ENCODE measurements at regions not wholly inside any gene's neighbourhood (a gene's known extent, or its start where the extent isn't known, plus 50 kb on each side); places are given as distances from the start of the nearest gene placed in this dataset.

- DNase-seq (ENCODE audit: low read depth in 4 of 4, low spot score in 1 of 4), result no peak
These were observed 476.4 kb downstream of the MIAT start for GRCh38 chr22:27133681-27134314.

- peak in 1 of 4 experiments; percentile 12 for DNase-seq (ENCODE audit: low read depth in 4 of 4, low spot score in 1 of 4)
These were observed 476.9 kb downstream of the MIAT start for GRCh38 chr22:27134315-27134701.

GRCh38 chr22:27135031-27135981 lies 477.9 kb downstream of the MIAT start:
- DNase-seq (ENCODE audit: low read depth in 4 of 4, low spot score in 1 of 4), result no peak

- DNase-seq (ENCODE audit: low read depth in 4 of 4, low spot score in 1 of 4), result no peak
These were observed 479.2 kb downstream of the MIAT start for GRCh38 chr22:27136596-27136995.

- DNase-seq (ENCODE audit: low read depth in 4 of 4, low spot score in 1 of 4), result no peak
These were observed 480.5 kb downstream of the MIAT start for GRCh38 chr22:27137871-27138337.

- DNase-seq (ENCODE audit: low read depth in 4 of 4, low spot score in 1 of 4), result no peak
These were observed 481.1 kb downstream of the MIAT start for GRCh38 chr22:27138471-27138870.

GRCh38 chr22:27139935-27140511 lies 482.6 kb downstream of the MIAT start:
- DNase-seq (ENCODE audit: low read depth in 4 of 4, low spot score in 1 of 4), result no peak

GRCh38 chr22:27142286-27142685 lies 484.9 kb downstream of the MIAT start:
- DNase-seq (ENCODE audit: low read depth in 4 of 4, low spot score in 1 of 4), result no peak

GRCh38 chr22:27144321-27144720 lies 486.9 kb downstream of the MIAT start:
- no peak for DNase-seq (ENCODE audit: low read depth in 4 of 4, low spot score in 1 of 4)

GRCh38 chr22:27146866-27147633 lies 489.7 kb downstream of the MIAT start:
- DNase-seq (ENCODE audit: low read depth in 4 of 4, low spot score in 1 of 4), result no peak

- DNase-seq (ENCODE audit: low read depth in 4 of 4, low spot score in 1 of 4), result no peak
These were observed 490.7 kb downstream of the MIAT start for GRCh38 chr22:27148055-27148454.

GRCh38 chr22:27148886-27149470 lies 491.6 kb downstream of the MIAT start:
- DNase-seq (ENCODE audit: low read depth in 4 of 4, low spot score in 1 of 4), result no peak

GRCh38 chr22:27149921-27150543 lies 492.6 kb downstream of the MIAT start:
- DNase-seq (ENCODE audit: low read depth in 4 of 4, low spot score in 1 of 4), result no peak

GRCh38 chr22:27150544-27150941 lies 493.2 kb downstream of the MIAT start:
- no peak for DNase-seq (ENCODE audit: low read depth in 4 of 4, low spot score in 1 of 4)

- no peak for DNase-seq (ENCODE audit: low read depth in 4 of 4, low spot score in 1 of 4)
These were observed 494.0 kb downstream of the MIAT start for GRCh38 chr22:27151407-27151806.

- DNase-seq (ENCODE audit: low read depth in 4 of 4, low spot score in 1 of 4), result no peak
These were observed 494.6 kb downstream of the MIAT start for GRCh38 chr22:27152033-27152432.

GRCh38 chr22:27152883-27153282 lies 495.5 kb downstream of the MIAT start:
- no peak for DNase-seq (ENCODE audit: low read depth in 4 of 4, low spot score in 1 of 4)

- DNase-seq (ENCODE audit: low read depth in 4 of 4, low spot score in 1 of 4), result no peak
These were observed 496.0 kb downstream of the MIAT start for GRCh38 chr22:27153386-27153785.

- DNase-seq (ENCODE audit: low read depth in 4 of 4, low spot score in 1 of 4), result no peak
These were observed 497.3 kb downstream of the MIAT start for GRCh38 chr22:27154717-27155116.

- no peak for DNase-seq (ENCODE audit: low read depth in 4 of 4, low spot score in 1 of 4)
These were observed 499.6 kb downstream of the MIAT start for GRCh38 chr22:27156821-27157489.

Data from stimulated activated CD4-positive, alpha-beta T cell treated with anti-CD3 and anti-CD28 coated beads, Interleukin-1b, Interleukin-23, amount 100 ng/mL, for 24 hours (primary cell).